ENCODE measurements at regions not wholly inside any gene's neighbourhood (a gene's known extent, or its start where the extent isn't known, plus 50 kb on each side); places are given as distances from the start of the nearest gene placed in this dataset.

- TF ChIP-seq CTCF (IDR thresholded peaks at IDR 0.05) = no peak
- TF ChIP-seq POLR2AphosphoS5 (IDR thresholded peaks at IDR 0.05) = no peak
Observed at GRCh38 chr19:56916528-56916927, 76.0 kb upstream of the PEG3 start.

Measured in breast epithelium (tissue), 3 donors.